Central memory CD8-positive, alpha-beta T cell (primary cell): ENCODE measurements at regions not wholly inside any gene's neighbourhood (a gene's known extent, or its start where the extent isn't known, plus 50 kb on each side); places are given as distances from the start of the nearest gene placed in this dataset.
A peak's percentile ranks its signal among the peaks of the same experiment; 100 is the strongest.

ENCODE experiments used
- ATAC-seq: fragments of 150-1000 bp; cut with Tn5 transposase; replicated peaks from 2 replicates; pipeline ENCODE4 v1.10.0; 2022; ENCODE audit warnings: mild to moderate bottlenecking, moderate FRiP score, moderate number of reproducible peaks; ENCODE audit not compliant: poor library complexity, severe bottlenecking; ENCODE audit errors: extremely low read depth
- DNase-seq, 2 donors: peaks; one replicate each; pipeline ENCODE4 v3.0.0; 2021; ENCODE audit warnings: low spot score in 2 of 2
- H3K27ac Mint-ChIP-seq: one replicate; pipeline ENCODE4 v1.8.0; 2022; ENCODE audit warnings: low read depth, mild to moderate bottlenecking, moderate library complexity, mixed read lengths
- H3K27me3 Mint-ChIP-seq: one replicate; pipeline ENCODE4 v1.8.0; 2022; ENCODE audit warnings: mixed read lengths
- H3K36me3 Mint-ChIP-seq: one replicate; pipeline ENCODE4 v1.8.0; 2022; ENCODE audit warnings: mild to moderate bottlenecking, moderate library complexity, mixed read lengths; ENCODE audit not compliant: insufficient read depth
- H3K4me1 Mint-ChIP-seq: one replicate; pipeline ENCODE4 v1.8.0; 2022; ENCODE audit warnings: mixed read lengths
- H3K4me3 Mint-ChIP-seq: one replicate; pipeline ENCODE4 v1.8.0; 2022; ENCODE audit warnings: mild to moderate bottlenecking, moderate library complexity, mixed read lengths
- H3K9me3 Mint-ChIP-seq: one replicate; pipeline ENCODE4 v1.8.0; 2022; ENCODE audit warnings: mixed read lengths

DNA sequence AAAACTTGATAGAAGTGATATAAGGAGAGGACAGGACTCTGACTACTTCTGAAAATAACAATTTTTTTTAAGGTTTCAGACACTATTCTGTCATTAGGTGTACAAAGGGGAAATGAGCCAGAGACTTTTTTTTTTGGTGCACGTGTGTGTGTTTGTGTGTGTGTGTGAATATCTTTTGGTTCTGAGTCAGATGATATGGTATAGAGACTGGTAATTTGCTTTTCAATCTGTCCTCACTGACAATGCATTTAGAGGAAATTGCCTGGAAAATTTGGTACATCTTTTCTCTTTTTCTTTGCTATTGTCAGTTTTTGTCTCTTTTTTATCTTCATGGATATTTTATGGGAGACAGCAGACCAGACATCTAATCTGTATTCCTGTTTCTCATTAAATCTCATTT is 59.3 kb downstream of the DDIT4L start:
- Mint-ChIP-seq H3K9me3 (no peaks in the 10 kb centered on the region), H3K4me3 (no peak overlapping the region), H3K36me3 (no peaks in the 10 kb centered on the region), H3K27me3 (no peaks in the 10 kb centered on the region), H3K27ac (no peak overlapping the region), H3K4me1 (no peaks in the 10 kb centered on the region)
- DNase-seq (no peak), ATAC-seq (no peak)

DNA sequence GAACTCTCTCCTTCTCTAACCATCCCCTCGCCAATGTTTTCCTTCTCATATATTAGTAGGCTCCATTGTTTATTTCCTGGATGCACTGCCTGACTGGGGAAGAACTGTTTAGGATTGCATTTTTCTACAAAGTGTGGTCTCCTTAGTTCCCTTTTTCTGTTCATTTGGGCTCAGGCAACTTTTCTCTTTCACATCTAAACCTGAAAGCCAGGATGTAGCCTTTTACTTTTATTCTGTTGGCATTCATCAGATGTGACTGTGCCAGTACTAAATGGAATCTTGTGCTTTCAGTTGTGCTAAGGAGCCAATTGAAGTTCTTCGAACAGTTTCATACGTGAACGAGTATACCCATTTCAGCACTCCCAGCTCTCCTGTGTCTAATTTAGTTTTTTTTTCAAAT is 59.8 kb downstream of the DDIT4L start:
- Mint-ChIP-seq H3K36me3 (no peaks in the 10 kb centered on the region), H3K9me3 (no peaks in the 10 kb centered on the region), H3K27ac (no peak overlapping the region), H3K4me3 (no peak overlapping the region), H3K4me1 (no peaks in the 10 kb centered on the region), H3K27me3 (no peaks in the 10 kb centered on the region)
- ATAC-seq (no peak), DNase-seq (no peak)

GRCh38 chr4:100129774-100130173 is 60.5 kb downstream of the DDIT4L start:
- ATAC-seq, result no peak
- no peak overlapping the region for H3K27ac Mint-ChIP-seq
- peaks cover 2% of the 10 kb centered on the region for H3K9me3 Mint-ChIP-seq
- no peaks in the 10 kb centered on the region for H3K36me3 Mint-ChIP-seq
- no peak for DNase-seq
- no peak overlapping the region for H3K4me3 Mint-ChIP-seq
- H3K27me3 Mint-ChIP-seq, result no peaks in the 10 kb centered on the region
- no peaks in the 10 kb centered on the region for H3K4me1 Mint-ChIP-seq

GRCh38 chr4:100128338-100128737 is 61.9 kb downstream of the DDIT4L start:
- H3K27me3 Mint-ChIP-seq, result no peaks in the 10 kb centered on the region

DNA sequence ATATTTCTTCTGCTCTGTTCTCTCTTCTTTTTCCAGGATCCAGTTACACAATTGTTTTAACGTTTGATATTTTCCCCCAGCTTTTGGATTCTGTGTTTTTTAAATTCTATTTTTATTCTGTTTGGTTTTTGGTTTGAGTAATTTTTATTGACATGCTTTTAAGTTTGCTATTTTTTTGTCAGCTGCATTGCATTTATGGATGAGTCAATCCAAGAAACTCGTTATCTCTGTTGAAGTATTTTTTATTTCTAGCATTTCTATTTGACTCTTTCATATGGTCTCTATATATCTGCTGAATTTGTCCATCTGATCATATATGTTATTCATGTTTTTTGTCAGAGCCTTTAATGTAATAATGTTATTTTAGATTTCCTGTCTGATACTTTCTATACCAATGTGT is 65.6 kb downstream of the DDIT4L start:
- no peaks in the 10 kb centered on the region for H3K4me1 Mint-ChIP-seq
- ATAC-seq, result no peak
- no peaks in the 10 kb centered on the region for H3K36me3 Mint-ChIP-seq
- H3K27me3 Mint-ChIP-seq, result peaks cover 8% of the 10 kb centered on the region
- no peak overlapping the region for H3K4me3 Mint-ChIP-seq
- DNase-seq, result no peak
- H3K9me3 Mint-ChIP-seq, result peaks cover 4% of the 10 kb centered on the region
- H3K27ac Mint-ChIP-seq, result no peak overlapping the region

More at GRCh38 chr4:100128338-100128737, 61.9 kb downstream of the DDIT4L start:
- ATAC-seq, result no peak
- Mint-ChIP-seq H3K4me3 (no peak overlapping the region), H3K27ac (no peak overlapping the region), H3K4me1 (no peaks in the 10 kb centered on the region), H3K36me3 (no peaks in the 10 kb centered on the region), H3K9me3 (peaks cover 4% of the 10 kb centered on the region)
- no peak for DNase-seq

- no peaks in the 10 kb centered on the region for H3K4me1 Mint-ChIP-seq
- ATAC-seq (no peak), DNase-seq (no peak)
- no peak overlapping the region for H3K4me3 Mint-ChIP-seq
- H3K9me3 Mint-ChIP-seq, result no peaks in the 10 kb centered on the region
- H3K27me3 Mint-ChIP-seq, result peaks cover 8% of the 10 kb centered on the region
- H3K36me3 Mint-ChIP-seq, result no peaks in the 10 kb centered on the region
- no peak overlapping the region for H3K27ac Mint-ChIP-seq
Observed at GRCh38 chr4:100118181-100118580, 72.1 kb downstream of the DDIT4L start.

DNA sequence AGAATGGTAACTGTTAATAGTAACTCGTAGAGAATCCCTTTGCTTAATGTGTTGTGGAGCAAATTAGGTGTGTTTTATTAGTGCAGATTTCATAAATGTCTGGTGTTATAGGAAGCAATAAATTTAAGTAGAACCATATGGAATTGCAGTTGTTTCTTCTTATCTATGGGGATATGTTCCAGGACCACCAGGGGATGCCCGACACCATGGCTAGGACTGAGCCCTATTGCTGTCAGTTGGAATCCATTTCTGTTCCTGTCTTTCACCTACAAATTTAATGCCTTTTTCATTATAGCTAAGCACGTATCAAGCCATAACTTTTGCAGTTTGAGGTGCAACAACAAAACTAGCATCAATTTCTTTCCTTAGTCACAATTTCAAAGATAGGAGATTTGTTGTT is 72.5 kb downstream of the DDIT4L start:
- Mint-ChIP-seq H3K27me3 (peaks cover 8% of the 10 kb centered on the region), H3K4me3 (no peak overlapping the region), H3K36me3 (no peaks in the 10 kb centered on the region), H3K27ac (no peak overlapping the region), H3K4me1 (no peaks in the 10 kb centered on the region), H3K9me3 (no peaks in the 10 kb centered on the region)
- ATAC-seq (no peak), DNase-seq (no peak)

DNA sequence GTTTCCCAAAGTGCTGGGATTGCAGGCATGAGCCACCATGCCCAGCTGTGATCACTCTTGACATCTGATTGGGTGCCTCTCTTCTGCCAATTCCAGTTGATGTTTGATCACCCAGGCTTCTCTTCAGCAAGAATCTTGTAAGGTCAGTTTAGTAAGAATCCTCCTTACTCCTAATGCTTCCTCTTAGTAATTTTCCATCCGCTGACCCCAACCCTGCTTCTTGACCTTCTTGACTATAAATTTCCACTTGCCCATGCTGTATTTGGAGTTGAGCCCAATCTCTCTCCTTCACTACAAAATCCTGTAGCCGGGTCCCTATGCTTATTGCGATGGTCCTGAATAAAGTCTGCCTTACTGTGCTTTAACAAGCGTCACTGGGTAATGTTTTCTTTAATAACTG is 75.4 kb downstream of the DDIT4L start:
- Mint-ChIP-seq H3K4me1 (no peaks in the 10 kb centered on the region), H3K27ac (no peak overlapping the region), H3K4me3 (no peak overlapping the region), H3K27me3 (no peaks in the 10 kb centered on the region), H3K36me3 (no peaks in the 10 kb centered on the region), H3K9me3 (no peaks in the 10 kb centered on the region)
- ATAC-seq (no peak), DNase-seq (no peak)

DNA sequence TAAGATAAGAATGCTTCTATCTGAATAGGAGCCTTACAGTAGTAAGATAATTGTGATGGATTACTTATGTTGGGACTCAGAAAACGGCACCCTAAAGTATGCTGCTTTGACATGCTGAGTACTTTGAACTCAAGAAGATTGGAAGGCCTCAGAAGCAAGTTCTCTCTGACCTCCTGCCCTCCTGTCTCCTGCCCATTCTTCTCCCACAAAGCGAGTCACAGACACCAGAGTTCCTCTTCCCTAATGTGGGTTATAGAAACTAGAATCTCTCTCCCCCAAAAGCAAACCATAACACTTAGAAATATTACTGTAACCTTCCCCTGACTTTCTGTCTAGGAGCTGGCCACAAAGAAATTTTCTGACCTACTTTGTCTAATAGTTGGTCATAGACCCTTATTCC is 76.5 kb downstream of the DDIT4L start:
- no peaks in the 10 kb centered on the region for H3K4me1 Mint-ChIP-seq
- H3K27ac Mint-ChIP-seq, result no peak overlapping the region
- no peak for DNase-seq
- H3K4me3 Mint-ChIP-seq, result no peak overlapping the region
- no peaks in the 10 kb centered on the region for H3K9me3 Mint-ChIP-seq
- ATAC-seq, result no peak
- no peaks in the 10 kb centered on the region for H3K27me3 Mint-ChIP-seq
- no peaks in the 10 kb centered on the region for H3K36me3 Mint-ChIP-seq

DNA sequence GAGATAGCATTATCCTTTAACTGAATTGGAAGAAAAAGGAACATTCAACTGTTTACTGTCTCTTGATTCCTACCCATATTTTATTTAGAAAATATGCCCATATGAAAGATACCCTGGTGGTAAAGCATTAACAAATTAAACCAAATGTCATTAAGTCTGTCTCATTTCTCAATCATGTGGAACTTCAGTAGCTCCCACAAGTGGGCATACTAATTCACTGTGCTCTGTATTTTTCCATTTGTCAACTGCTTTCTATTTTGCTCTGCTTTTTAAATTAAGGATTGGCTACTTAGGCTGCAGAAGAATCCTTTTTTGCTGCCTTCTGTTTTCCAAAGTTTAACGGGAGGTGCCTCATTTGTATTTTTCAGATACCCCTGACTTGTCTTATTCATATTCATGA is 77.2 kb downstream of the DDIT4L start:
- Mint-ChIP-seq H3K9me3 (no peaks in the 10 kb centered on the region), H3K27me3 (no peaks in the 10 kb centered on the region), H3K27ac (no peak overlapping the region), H3K36me3 (no peaks in the 10 kb centered on the region), H3K4me1 (no peaks in the 10 kb centered on the region), H3K4me3 (no peak overlapping the region)
- DNase-seq (no peak), ATAC-seq (no peak)

GRCh38 chr4:100109921-100110320 is 80.3 kb downstream of the DDIT4L start:
- H3K9me3 Mint-ChIP-seq, result no peaks in the 10 kb centered on the region
- ATAC-seq (no peak), DNase-seq (no peak)
- H3K27me3 Mint-ChIP-seq, result no peaks in the 10 kb centered on the region
- H3K36me3 Mint-ChIP-seq, result peaks cover under 1% of the 10 kb centered on the region
- no peak overlapping the region for H3K4me3 Mint-ChIP-seq
- H3K4me1 Mint-ChIP-seq, result peaks cover 13% of the 10 kb centered on the region
- no peak overlapping the region for H3K27ac Mint-ChIP-seq

- Mint-ChIP-seq H3K27me3 (no peaks in the 10 kb centered on the region), H3K4me3 (no peak overlapping the region), H3K36me3 (peaks cover 4% of the 10 kb centered on the region), H3K9me3 (no peaks in the 10 kb centered on the region), H3K4me1 (peaks cover 13% of the 10 kb centered on the region), H3K27ac (no peak overlapping the region)
- DNase-seq, result no peak
- ATAC-seq, result no peak
Observed at GRCh38 chr4:100108869-100109268, 81.4 kb downstream of the DDIT4L start.

GRCh38 chr4:100106982-100107381 is 83.3 kb downstream of the DDIT4L start:
- H3K27ac Mint-ChIP-seq, result peak overlapping the region; percentile 67

DNA sequence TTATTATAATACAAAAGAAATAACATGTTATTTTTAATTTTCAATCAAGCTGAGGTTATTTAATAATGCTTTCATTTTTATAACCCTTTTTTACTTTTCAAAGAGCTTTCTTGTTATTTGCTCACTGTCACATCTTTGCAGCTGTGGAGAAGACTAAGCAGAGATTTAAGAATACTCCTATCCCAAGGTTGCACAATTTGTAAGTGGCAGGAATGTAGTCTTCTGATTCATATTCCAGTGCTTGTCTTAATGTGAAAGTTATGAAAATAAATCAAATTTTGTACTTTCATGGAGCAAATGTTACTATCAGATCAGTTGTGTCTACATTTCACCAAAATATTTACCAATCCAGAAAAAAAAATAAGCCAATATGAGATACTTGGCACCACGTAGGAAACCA is 86.6 kb downstream of the DDIT4L start:
- no peak for ATAC-seq
- H3K4me1 Mint-ChIP-seq, result peaks cover 37% of the 10 kb centered on the region
- no peak overlapping the region for H3K4me3 Mint-ChIP-seq
- H3K27me3 Mint-ChIP-seq, result no peaks in the 10 kb centered on the region
- H3K27ac Mint-ChIP-seq, result no peak overlapping the region
- no peaks in the 10 kb centered on the region for H3K9me3 Mint-ChIP-seq
- no peak for DNase-seq
- H3K36me3 Mint-ChIP-seq, result peaks cover 6% of the 10 kb centered on the region

More at GRCh38 chr4:100106982-100107381, 83.3 kb downstream of the DDIT4L start:
- H3K4me1 Mint-ChIP-seq, result peaks cover 13% of the 10 kb centered on the region
- H3K36me3 Mint-ChIP-seq, result peaks cover 4% of the 10 kb centered on the region
- DNase-seq (peak in 1 of 2 donors; percentile 27), ATAC-seq (peak; percentile 98)
- H3K9me3 Mint-ChIP-seq, result no peaks in the 10 kb centered on the region
- peak overlapping the region; percentile 8 for H3K4me3 Mint-ChIP-seq
- no peaks in the 10 kb centered on the region for H3K27me3 Mint-ChIP-seq
